ENCODE measurements at regions not wholly inside any gene's neighbourhood (a gene's known extent, or its start where the extent isn't known, plus 50 kb on each side); places are given as distances from the start of the nearest gene placed in this dataset.

DNA sequence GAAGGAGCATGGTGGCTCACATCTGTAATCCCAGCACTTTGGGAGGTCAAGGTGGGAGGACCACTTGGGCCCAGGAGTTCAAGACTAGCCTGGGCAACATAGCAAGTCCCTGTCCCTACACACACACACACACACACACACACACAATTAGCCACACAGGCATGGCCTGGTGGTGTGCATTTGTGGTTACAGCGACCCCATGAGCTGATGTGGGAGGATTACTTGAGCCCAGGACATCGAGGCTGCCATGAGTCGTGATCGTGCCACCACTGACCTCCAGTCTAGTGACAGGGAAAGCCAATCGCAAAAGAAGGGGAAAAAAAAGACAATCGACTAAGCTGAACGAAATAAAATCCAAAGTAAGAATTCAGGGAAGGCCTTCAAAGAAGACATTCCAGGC lies 67.9 kb downstream of the TBX3 start:
- no peaks in the 10 kb centered on the region for H3F3A ChIP-seq (ENCODE audit: insufficient read depth, low read length, poor library complexity, severe bottlenecking)
- H3K79me2 ChIP-seq (replicated peaks; ENCODE audit: insufficient read depth, low read length): no peaks in the 10 kb centered on the region
- H3K27ac ChIP-seq (ENCODE audit: low read length): no peak overlapping the region
- no peak overlapping the region for H3K4me2 ChIP-seq (ENCODE audit: low read length)
- TF ChIP-seq MXI1 (conservative IDR thresholded peaks at IDR 0.05; ENCODE audit: poor library complexity, severe bottlenecking): no peak
- TF ChIP-seq, protein P1, sequence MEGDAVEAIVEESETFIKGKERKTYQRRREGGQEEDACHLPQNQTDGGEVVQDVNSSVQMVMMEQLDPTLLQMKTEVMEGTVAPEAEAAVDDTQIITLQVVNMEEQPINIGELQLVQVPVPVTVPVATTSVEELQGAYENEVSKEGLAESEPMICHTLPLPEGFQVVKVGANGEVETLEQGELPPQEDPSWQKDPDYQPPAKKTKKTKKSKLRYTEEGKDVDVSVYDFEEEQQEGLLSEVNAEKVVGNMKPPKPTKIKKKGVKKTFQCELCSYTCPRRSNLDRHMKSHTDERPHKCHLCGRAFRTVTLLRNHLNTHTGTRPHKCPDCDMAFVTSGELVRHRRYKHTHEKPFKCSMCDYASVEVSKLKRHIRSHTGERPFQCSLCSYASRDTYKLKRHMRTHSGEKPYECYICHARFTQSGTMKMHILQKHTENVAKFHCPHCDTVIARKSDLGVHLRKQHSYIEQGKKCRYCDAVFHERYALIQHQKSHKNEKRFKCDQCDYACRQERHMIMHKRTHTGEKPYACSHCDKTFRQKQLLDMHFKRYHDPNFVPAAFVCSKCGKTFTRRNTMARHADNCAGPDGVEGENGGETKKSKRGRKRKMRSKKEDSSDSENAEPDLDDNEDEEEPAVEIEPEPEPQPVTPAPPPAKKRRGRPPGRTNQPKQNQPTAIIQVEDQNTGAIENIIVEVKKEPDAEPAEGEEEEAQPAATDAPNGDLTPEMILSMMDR (IDR thresholded peaks at IDR 0.05; ENCODE audit: poor library complexity, severe bottlenecking): no peak
- TF ChIP-seq RAD21 (conservative IDR thresholded peaks at IDR 0.05): no peak
- TF ChIP-seq EZH2 (IDR thresholded peaks at IDR 0.05; ENCODE audit: borderline replicate concordance, insufficient read depth, low read length, poor library complexity, severe bottlenecking): no peak
- TF ChIP-seq EP300 (conservative IDR thresholded peaks at IDR 0.05; ENCODE audit: poor library complexity, severe bottlenecking): no peak
- TF ChIP-seq, protein P2, sequence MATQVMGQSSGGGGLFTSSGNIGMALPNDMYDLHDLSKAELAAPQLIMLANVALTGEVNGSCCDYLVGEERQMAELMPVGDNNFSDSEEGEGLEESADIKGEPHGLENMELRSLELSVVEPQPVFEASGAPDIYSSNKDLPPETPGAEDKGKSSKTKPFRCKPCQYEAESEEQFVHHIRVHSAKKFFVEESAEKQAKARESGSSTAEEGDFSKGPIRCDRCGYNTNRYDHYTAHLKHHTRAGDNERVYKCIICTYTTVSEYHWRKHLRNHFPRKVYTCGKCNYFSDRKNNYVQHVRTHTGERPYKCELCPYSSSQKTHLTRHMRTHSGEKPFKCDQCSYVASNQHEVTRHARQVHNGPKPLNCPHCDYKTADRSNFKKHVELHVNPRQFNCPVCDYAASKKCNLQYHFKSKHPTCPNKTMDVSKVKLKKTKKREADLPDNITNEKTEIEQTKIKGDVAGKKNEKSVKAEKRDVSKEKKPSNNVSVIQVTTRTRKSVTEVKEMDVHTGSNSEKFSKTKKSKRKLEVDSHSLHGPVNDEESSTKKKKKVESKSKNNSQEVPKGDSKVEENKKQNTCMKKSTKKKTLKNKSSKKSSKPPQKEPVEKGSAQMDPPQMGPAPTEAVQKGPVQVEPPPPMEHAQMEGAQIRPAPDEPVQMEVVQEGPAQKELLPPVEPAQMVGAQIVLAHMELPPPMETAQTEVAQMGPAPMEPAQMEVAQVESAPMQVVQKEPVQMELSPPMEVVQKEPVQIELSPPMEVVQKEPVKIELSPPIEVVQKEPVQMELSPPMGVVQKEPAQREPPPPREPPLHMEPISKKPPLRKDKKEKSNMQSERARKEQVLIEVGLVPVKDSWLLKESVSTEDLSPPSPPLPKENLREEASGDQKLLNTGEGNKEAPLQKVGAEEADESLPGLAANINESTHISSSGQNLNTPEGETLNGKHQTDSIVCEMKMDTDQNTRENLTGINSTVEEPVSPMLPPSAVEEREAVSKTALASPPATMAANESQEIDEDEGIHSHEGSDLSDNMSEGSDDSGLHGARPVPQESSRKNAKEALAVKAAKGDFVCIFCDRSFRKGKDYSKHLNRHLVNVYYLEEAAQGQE (IDR thresholded peaks at IDR 0.05; ENCODE audit: borderline replicate concordance): no peak
- TF ChIP-seq POLR2AphosphoS5 (IDR thresholded peaks at IDR 0.05): no peak
- TF ChIP-seq TAF1 (IDR thresholded peaks at IDR 0.05; ENCODE audit: low read depth): no peak
- TF ChIP-seq SMC3 (conservative IDR thresholded peaks at IDR 0.05; ENCODE audit: poor library complexity): no peak
- no peaks in the 10 kb centered on the region for H3K9me3 ChIP-seq (ENCODE audit: low read length)
- no peaks in the 10 kb centered on the region for H3K9me2 ChIP-seq (ENCODE audit: insufficient read depth, low read length)
- no peak overlapping the region for H3K4me3 ChIP-seq (ENCODE audit: low read length)
- no peaks in the 10 kb centered on the region for H4K20me1 ChIP-seq (ENCODE audit: insufficient read depth)
- no peak overlapping the region for H2AFZ ChIP-seq (ENCODE audit: low read depth, low read length)
- no peaks in the 10 kb centered on the region for H3K36me3 ChIP-seq (ENCODE audit: insufficient read depth, low read length)
- no peaks in the 10 kb centered on the region for H3K27me3 ChIP-seq (ENCODE audit: insufficient read depth, low read depth, low read length)
- H3K9ac ChIP-seq (ENCODE audit: low read length): no peak overlapping the region

GRCh38 chr12:114614040-114614439 lies 69.9 kb downstream of the TBX3 start:
- no peaks in the 10 kb centered on the region for H3K9me2 ChIP-seq (ENCODE audit: insufficient read depth, low read length)
- no peaks in the 10 kb centered on the region for H4K20me1 ChIP-seq (ENCODE audit: insufficient read depth)
- no peak overlapping the region for H3K9ac ChIP-seq (ENCODE audit: low read length)
- no peaks in the 10 kb centered on the region for H3F3A ChIP-seq (ENCODE audit: insufficient read depth, low read length, poor library complexity, severe bottlenecking)
- TF ChIP-seq, protein P1 (IDR thresholded peaks at IDR 0.05; ENCODE audit: poor library complexity, severe bottlenecking): no peak
- TF ChIP-seq POLR2AphosphoS5 (IDR thresholded peaks at IDR 0.05): no peak
- TF ChIP-seq SMC3 (conservative IDR thresholded peaks at IDR 0.05; ENCODE audit: poor library complexity): no peak
- TF ChIP-seq EP300 (conservative IDR thresholded peaks at IDR 0.05; ENCODE audit: poor library complexity, severe bottlenecking): no peak
- no peak for TF ChIP-seq EZH2 (IDR thresholded peaks at IDR 0.05; ENCODE audit: borderline replicate concordance, insufficient read depth, low read length, poor library complexity, severe bottlenecking)
- TF ChIP-seq RAD21 (conservative IDR thresholded peaks at IDR 0.05): no peak
- TF ChIP-seq TAF1 (IDR thresholded peaks at IDR 0.05; ENCODE audit: low read depth): no peak
- no peak for TF ChIP-seq MXI1 (conservative IDR thresholded peaks at IDR 0.05; ENCODE audit: poor library complexity, severe bottlenecking)
- TF ChIP-seq, protein P2 (IDR thresholded peaks at IDR 0.05; ENCODE audit: borderline replicate concordance): no peak
- no peaks in the 10 kb centered on the region for H3K79me2 ChIP-seq (replicated peaks; ENCODE audit: insufficient read depth, low read length)
- H3K4me3 ChIP-seq (ENCODE audit: low read length): no peak overlapping the region
- no peak overlapping the region for H3K4me2 ChIP-seq (ENCODE audit: low read length)
- H3K27me3 ChIP-seq (ENCODE audit: insufficient read depth, low read depth, low read length): no peaks in the 10 kb centered on the region
- no peak overlapping the region for H2AFZ ChIP-seq (ENCODE audit: low read depth, low read length)
- no peak overlapping the region for H3K27ac ChIP-seq (ENCODE audit: low read length)
- no peaks in the 10 kb centered on the region for H3K36me3 ChIP-seq (ENCODE audit: insufficient read depth, low read length)
- H3K9me3 ChIP-seq (ENCODE audit: low read length): no peaks in the 10 kb centered on the region
